Suprapubic skin (tissue), 3 donors: ENCODE measurements at regions not wholly inside any gene's neighbourhood (a gene's known extent, or its start where the extent isn't known, plus 50 kb on each side); places are given as distances from the start of the nearest gene placed in this dataset.

Source experiments
- CTCF ChIP-seq, 2 donors: fragments of 200-600 bp in 1 of 2; fragments of 450-650 bp in 1 of 2; sonication (generic) in 1 of 2; IDR thresholded peaks; one replicate each; pipeline ENCODE4 v1.5.1; 2016 to 2019; ENCODE audit warnings: antibody characterized with exemption in 2 of 2, mild to moderate bottlenecking in 1 of 2, moderate library complexity in 1 of 2
- EP300 ChIP-seq: sonication (generic); formaldehyde crosslinking; IDR thresholded peaks from one replicate; pipeline ENCODE4 v1.6.1; 2017; ENCODE audit warnings: antibody characterized with exemption
- POLR2A ChIP-seq, 2 donors: fragments of 450-650 bp; IDR thresholded peaks; one replicate each; pipeline ENCODE4 v1.6.1; 2017; ENCODE audit warnings: antibody characterized with exemption in 2 of 2, mild to moderate bottlenecking in 2 of 2, moderate library complexity in 2 of 2

- TF ChIP-seq CTCF (IDR thresholded peaks at IDR 0.05) (no peak), POLR2A (IDR thresholded peaks at IDR 0.05) (no peak), EP300 (no peak)
Measured at GRCh38 chr6:5899216-5900045, 107.3 kb downstream of the NRN1 start.
